T-helper 2 cell treated with Interferon-gamma antibody and Interleukin-4, amounts not matched to agents 100 ng/mL and 5 ng/mL, for 36 hours (primary cell): ENCODE measurements at regions not wholly inside any gene's neighbourhood (a gene's known extent, or its start where the extent isn't known, plus 50 kb on each side); places are given as distances from the start of the nearest gene placed in this dataset.
"Not testable (repeated sequence)": the region's sequence is repeated elsewhere in the genome, so short reads cannot be mapped to it uniquely, and the experiment has no call there.

Experiments
- intact Hi-C: fragments of 100-400 bp; cut with micrococcal nuclease; formaldehyde crosslinking; loops from one replicate; pipeline ENCODE4 v1.15.1; 2023

- intact Hi-C loops, result no loop called here
These were observed 175.9 kb upstream of the SNX2 start for GRCh38 chr5:122599000-122599399.

- intact Hi-C loops, result no loop called here
These were observed 174.0 kb upstream of the SNX2 start for GRCh38 chr5:122600924-122601323.

DNA sequence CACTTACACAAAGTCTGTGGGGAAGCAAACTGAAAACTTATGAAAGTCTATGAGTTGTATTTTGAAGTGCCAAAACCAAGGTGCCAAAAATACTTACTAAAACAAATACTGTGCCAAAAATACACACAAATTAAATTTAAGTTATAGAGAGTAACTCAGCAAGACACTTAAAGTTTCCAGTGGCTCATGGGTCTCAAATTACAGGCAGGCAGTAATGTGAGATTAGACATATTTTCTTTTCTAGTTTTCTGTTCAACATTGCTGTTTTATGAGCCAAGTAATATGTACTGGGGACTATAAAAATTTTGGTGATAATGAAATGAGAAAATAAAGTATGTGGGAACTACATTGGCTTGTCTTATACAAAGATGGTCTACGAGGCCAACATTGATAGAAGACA is 172.2 kb upstream of the SNX2 start:
- intact Hi-C loops, result no loop called here

GRCh38 chr5:122605236-122605635 is 169.6 kb upstream of the SNX2 start:
- intact Hi-C loops, result no loop called here

- intact Hi-C loops, result no loop called here
These were observed 167.1 kb upstream of the SNX2 start for GRCh38 chr5:122607818-122608217.

DNA sequence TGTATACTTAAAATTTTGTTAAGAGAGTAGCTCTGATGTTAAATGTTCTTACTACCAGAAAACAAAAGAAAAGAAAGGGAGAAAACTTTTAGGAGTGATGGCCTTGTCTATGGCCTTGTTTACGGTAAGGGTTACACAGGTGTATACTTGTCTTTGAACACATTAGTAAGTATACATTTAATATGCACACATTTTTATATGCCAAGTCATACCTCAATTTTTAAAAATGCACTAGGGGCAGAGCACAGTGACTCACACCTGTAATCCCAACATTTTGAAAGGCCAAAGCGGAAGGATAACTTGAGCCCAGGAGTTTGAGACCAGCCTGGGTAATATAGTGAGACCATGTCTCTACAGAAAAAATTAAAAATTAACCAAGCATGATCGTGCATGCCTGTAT is 166.7 kb upstream of the SNX2 start:
- intact Hi-C loops, result no loop called here

DNA sequence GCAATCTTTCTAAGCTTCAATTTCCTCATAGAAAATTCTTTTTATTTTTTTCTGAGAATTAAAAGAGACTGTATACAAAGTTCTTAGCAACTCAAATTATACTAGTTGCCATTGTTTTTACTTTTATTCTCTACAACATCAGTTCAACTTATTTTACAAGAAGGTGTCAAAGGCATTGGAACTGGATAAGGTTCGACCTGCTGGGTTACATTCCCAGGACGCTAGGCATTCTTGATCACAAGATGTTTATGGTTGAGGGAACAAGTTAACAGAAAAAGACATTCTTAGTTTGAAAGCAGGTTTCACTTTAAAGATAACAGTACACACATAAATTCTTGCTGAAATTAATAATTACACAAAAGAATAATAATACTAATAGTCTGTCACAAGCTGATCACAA is 163.5 kb upstream of the SNX2 start:
- intact Hi-C loops, result no loop called here

DNA sequence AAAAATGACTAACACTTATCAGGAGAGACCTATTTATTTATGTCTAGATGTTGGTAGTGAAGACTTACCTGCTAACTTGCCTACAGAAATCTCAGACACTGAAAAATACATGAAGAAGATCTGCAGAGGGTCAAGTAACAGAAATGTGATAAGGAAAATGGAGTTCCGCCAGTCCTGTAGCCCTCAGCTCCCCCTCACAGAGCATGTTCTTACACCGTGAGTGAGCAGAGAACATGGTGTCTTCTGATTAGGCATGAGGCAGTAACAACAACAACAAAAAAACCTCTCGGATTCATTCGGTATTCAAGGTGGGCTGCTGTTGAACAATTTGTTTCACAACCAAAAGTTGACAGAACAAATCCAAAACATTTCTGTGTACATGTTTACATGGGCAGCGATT is 162.0 kb upstream of the SNX2 start:
- intact Hi-C loops, result no loop called here

DNA sequence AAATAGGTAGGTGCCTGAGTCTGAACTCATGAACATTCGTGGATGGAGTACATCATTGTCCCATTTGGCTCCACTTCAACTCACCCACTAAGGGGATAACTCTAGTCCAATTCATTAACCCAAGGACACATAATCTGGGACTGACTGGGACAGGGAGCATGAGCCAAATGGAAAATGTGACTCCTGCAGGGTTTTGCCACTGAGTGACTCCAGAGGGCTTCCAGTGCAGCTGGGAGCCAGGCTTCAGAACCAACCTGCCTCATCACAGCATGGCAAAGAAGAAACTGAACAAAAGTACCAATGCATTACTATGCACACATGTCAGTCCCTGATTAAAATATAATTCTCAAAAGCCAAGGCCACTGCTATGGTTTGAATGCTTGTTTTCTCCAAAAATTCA is 159.7 kb upstream of the SNX2 start:
- intact Hi-C loops, result no loop called here

DNA sequence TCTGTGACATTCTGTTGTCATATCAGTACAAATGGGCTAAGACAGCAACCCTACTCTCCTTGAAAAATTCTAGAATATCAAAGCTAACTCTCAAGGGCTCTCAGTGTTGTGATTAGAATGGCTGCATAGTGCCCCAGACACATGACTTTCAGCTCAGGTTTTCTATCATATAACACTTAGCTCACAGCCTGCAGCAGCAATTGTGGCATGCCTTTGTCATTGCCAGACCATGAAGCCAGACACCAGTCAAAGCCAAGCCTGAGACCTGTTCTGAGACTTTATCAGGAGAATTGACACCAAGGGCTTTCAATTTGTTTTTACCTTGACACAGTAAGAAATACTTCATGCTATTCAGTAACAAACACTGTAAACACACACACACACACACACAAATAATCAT is 159.0 kb upstream of the SNX2 start:
- intact Hi-C loops, result no loop called here

GRCh38 chr5:122618046-122618445 is 156.8 kb upstream of the SNX2 start:
- intact Hi-C loops, result not testable (repeated sequence)

- intact Hi-C loops, result not testable (repeated sequence)
These were observed 154.1 kb upstream of the SNX2 start for GRCh38 chr5:122620768-122621167.

- intact Hi-C loops, result not testable (repeated sequence)
These were observed 146.2 kb upstream of the SNX2 start for GRCh38 chr5:122628714-122629113.

GRCh38 chr5:122629121-122629677 is 145.7 kb upstream of the SNX2 start:
- intact Hi-C loops, result no loop called here

GRCh38 chr5:122638581-122638980 is 136.3 kb upstream of the SNX2 start:
- intact Hi-C loops, result no loop called here

GRCh38 chr5:122639033-122639432 is 135.8 kb upstream of the SNX2 start:
- intact Hi-C loops, result no loop called here

DNA sequence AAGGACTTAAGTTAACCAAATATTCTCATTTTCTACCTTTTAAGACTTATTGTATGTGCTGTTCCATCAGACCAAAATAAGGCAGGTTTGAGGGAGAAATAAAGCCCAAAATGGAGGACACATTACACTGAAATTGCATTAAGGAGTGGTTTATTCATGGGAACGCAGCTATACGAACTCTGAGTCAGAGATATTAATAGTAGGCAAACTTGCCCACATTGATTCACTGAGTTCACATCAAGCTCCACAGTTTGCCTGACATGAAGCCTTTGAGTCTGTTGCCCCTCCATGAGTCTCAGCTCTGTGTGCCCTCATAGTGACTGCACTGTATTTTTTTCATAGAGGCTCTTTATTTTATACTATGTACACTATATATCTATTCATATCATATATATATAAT is 135.0 kb upstream of the SNX2 start:
- intact Hi-C loops, result no loop called here

- intact Hi-C loops, result no loop called here
These were observed 125.8 kb upstream of the SNX2 start for GRCh38 chr5:122649080-122649479.

DNA sequence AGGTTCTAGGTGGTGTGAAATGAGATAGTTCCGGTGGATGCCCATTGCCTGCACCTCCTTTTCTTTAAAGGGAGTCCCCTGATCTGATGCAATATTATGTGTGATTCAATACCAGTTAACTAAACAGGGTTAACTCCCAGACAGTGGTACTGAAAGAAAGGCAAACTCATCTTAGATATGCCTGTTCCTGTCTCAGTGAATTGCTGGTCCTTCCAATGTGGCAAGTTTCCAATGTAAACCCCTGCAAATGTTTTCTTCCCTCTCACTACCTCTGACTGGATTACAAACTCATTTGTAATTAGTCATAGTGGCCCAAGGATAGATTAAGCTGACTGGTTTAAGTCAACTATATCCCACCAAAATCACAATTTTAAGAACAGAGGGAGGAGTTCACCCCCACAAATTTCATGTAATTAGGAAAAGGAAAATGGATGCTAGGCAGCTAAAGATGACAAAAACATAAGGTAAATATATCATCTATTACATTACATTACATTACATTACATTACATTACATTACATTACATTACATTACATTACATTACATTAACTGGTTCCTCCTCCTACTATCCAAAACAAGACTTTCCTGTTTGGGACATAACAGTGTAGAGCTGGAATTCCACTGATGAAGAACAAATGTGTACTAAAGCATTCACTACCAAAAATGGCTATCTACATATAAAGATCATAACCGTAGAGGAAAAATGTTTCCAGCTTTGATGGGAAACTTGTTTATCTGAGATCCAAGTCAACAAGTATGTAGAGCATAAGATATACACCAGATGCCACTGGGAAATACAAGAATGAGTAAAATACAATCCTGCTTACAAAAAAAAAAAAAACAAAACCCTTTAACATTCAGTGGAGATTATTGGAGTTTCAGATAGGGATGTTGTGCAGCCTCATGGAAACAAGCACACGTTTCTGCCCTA is 121.5 kb upstream of the SNX2 start:
- intact Hi-C loops, result no loop called here

DNA sequence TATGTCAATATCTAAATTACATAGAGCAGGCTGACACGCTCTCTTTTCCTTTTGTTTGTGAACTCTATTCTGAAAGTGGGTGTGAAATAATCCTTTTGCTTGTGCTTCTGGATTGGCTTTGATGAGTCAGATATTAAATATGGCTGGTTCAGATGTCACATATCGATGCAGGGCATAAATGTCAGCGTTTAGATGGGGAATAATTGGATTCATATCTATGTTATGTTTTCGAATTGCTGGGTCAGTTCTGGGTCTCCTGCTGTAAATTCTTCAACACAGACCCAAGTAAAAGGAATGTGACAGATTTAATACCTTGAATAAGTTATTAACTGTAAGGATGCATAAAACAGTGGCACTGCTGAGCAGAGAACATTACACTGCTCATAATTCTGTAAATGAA is 118.7 kb upstream of the SNX2 start:
- intact Hi-C loops, result no loop called here

DNA sequence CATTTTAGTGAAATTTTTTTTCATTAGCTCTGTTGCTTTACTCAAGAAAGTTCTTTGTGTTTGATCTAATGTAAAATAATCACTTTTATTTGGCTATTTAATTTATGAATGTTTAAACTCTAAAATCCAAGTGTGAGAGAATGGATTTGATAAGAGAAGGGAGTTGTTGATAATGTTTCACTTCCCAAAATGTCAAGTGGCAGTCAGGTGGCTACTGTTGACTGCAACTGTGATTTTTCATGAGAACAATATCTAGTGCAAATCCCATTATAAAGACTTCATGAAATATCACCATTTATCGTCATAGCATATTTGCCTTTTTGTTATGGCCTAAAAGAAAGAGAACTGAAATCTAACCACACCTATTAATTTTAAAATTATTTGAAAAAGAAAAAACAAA is 118.3 kb upstream of the SNX2 start:
- intact Hi-C loops, result no loop called here

DNA sequence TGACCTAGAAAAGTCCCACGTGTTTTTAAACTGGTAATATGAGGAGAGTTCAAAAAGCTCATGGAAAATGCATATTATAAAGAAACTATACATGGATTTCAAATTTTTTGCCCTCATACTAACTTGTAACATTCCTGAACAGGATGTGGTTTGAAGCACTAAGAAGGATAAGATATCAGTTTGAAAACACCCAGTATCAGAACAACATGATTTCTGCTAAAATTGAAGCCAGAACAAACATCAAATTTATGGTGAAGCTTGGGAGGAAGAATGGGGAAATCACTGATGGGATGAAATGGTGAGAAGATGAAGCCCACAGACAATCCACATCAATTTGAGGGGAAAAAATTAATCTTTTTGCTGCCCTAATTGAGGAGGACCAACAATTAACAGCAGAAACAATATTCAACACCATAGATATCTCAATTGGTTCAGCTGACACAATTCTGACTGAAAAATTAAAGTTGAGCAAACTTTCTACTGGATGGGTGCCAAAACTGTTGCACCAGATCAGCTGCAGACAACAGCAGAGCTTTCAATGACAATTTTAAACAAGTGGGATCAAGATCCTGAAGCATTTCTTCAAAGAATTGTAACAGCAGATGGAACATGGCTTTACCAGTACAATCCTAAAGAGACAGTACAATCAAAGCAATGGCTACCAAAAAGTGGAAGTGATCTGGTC is 113.2 kb upstream of the SNX2 start:
- intact Hi-C loops, result no loop called here

DNA sequence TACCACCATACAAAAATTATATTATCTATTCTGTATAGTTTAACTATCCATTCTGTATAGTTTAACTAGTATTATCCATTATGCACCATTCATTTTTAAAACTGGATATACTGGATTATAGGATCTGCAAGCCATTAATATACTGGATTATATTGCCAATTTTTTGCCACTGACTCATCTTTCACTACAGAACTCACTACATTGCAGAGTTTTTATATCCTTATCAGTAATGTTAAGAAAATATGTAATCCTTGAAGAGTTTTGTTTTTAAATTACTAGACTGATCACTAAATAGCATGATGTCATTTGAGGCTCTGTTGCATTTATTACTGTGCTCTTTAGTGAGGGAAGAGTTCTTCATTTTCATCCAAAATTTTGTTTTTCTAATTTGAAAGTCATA is 109.8 kb upstream of the SNX2 start:
- intact Hi-C loops, result no loop called here
